Spleen (tissue), 11 donors: ENCODE measurements at regions not wholly inside any gene's neighbourhood (a gene's known extent, or its start where the extent isn't known, plus 50 kb on each side); places are given as distances from the start of the nearest gene placed in this dataset.

Source experiments
- DNase-seq: peaks from one replicate; pipeline ENCODE4 v3.0.0-alpha.2; 2020
- H3K27ac ChIP-seq, 8 donors: fragments of 200-600 bp; sonication (generic) in 7 of 8; 1 replicate in 4 of 8; 2 replicates in 4 of 8; pipeline versions ENCODE4 v1.5.0 to v1.8.0; 2016 to 2021; ENCODE audit warnings: inconsistent platforms in 4 of 8, mild to moderate bottlenecking in 4 of 8, moderate library complexity in 1 of 8
- H3K27me3 ChIP-seq, 7 donors: fragments of 200-600 bp; sonication (generic) in 6 of 7; replicated peaks in 1 of 7; 1 replicate in 4 of 7; 2 replicates in 3 of 7; pipeline versions ENCODE4 v1.5.0 to v1.8.0; 2016 to 2021; ENCODE audit warnings: inconsistent platforms in 3 of 7, mild to moderate bottlenecking in 1 of 7
- H3K36me3 ChIP-seq, 6 donors: fragments of 200-600 bp; sonication (generic) in 5 of 6; 1 replicate in 4 of 6; 2 replicates in 2 of 6; pipeline versions ENCODE4 v1.5.0 to v1.8.0; 2016 to 2021; ENCODE audit warnings: inconsistent platforms in 2 of 6
- H3K4me1 ChIP-seq, 6 donors: fragments of 200-600 bp; sonication (generic) in 5 of 6; 1 replicate in 3 of 6; 2 replicates in 3 of 6; pipeline versions ENCODE4 v1.5.0 to v1.8.0; 2016 to 2021; ENCODE audit warnings: inconsistent platforms in 3 of 6
- H3K4me3 ChIP-seq, 8 donors: fragments of 200-600 bp; sonication (generic) in 7 of 8; 1 replicate in 4 of 8; 2 replicates in 4 of 8; pipeline versions ENCODE4 v1.5.0 to v1.8.0; 2016 to 2021; ENCODE audit warnings: inconsistent platforms in 4 of 8, mild to moderate bottlenecking in 4 of 8, moderate library complexity in 2 of 8
- H3K9me3 ChIP-seq, 8 donors: fragments of 200-600 bp; sonication (generic) in 7 of 8; 1 replicate in 4 of 8; 2 replicates in 4 of 8; pipeline versions ENCODE4 v1.5.0 to v1.8.0; 2016 to 2021; ENCODE audit warnings: inconsistent platforms in 4 of 8
- CTCF ChIP-seq, 11 experiments: fragments of 200-600 bp in 7 of 11; fragments of 450-650 bp in 4 of 11; sonication (generic) in 4 of 11; IDR thresholded peaks in 8 of 11; conservative IDR thresholded peaks in 3 of 11; 1 replicate in 7 of 11; 2 replicates in 4 of 11; pipeline versions ENCODE4 v1.4.0 to v1.8.0; 2016 to 2021; ENCODE audit warnings: antibody characterized with exemption in 11 of 11, inconsistent platforms in 4 of 11, mild to moderate bottlenecking in 1 of 11
- POLR2A ChIP-seq, 3 donors: fragments of 450-650 bp; IDR thresholded peaks; one replicate each; pipeline ENCODE4 v1.5.1; 2017; ENCODE audit warnings: antibody characterized with exemption in 3 of 3, mild to moderate bottlenecking in 1 of 3
- POLR2AphosphoS5 ChIP-seq, 3 donors: sonication (generic); formaldehyde crosslinking; IDR thresholded peaks; one replicate each; pipeline ENCODE4 v1.5.1; 2017; ENCODE audit warnings: antibody characterized with exemption in 3 of 3
- WGBS, 5 donors: extraction: QIAGEN DNeasy Blood & Tissue Kit in 3 of 5; methylation state at CpG; one replicate each; pipeline versions ENCODE4 v1.1.5 to v1.1.7; 2013 to 2018; 5-methylcytosine and 5-hydroxymethylcytosine counted together
- intact Hi-C: fragments of 100-400 bp; cut with DNase I; formaldehyde crosslinking; loops from one replicate; pipeline ENCODE4 v1.15.0; 2023; ENCODE audit warnings: low total_unique reads
- donor health status: healthy with polysubstance abuse.
- donor health status: DM: no; HTN: no; CAD: no; lungs with moderate emphysema.
- donor health status: DM: no; HTN: no; CAD: no.
- donor health status: Bipolar disorder and iron deficiency.
- donor health status: healthy.
- donor health status: DM: no; HTN: no; CAD: no.
- donor health status: DM: yes; HTN: yes; CAD: no.

GRCh38 chr5:87136096-87136495 lies 131.6 kb upstream of the RASA1 start:
- Histone ChIP-seq H3K27me3 (no peaks in the 10 kb centered on the region), H3K36me3 (no peaks in the 10 kb centered on the region), H3K4me3 (no peak overlapping the region), H3K9me3 (peaks cover 0 to 7% (median 0%) of the 10 kb centered on the region in 8 donors), H3K27ac (no peak overlapping the region), H3K4me1 (peaks cover 0 to 24% (median 3%) of the 10 kb centered on the region in 6 donors)
- no peak for TF ChIP-seq POLR2AphosphoS5 (IDR thresholded peaks at IDR 0.05)
- no peak for TF ChIP-seq CTCF (IDR thresholded peaks at IDR 0.05 in 8 of 11, conservative IDR thresholded peaks at IDR 0.05 in 3 of 11)
- no peak for TF ChIP-seq POLR2A (IDR thresholded peaks at IDR 0.05)
- intact Hi-C loops: no loop called here
- no peak for DNase-seq
- 43 to 64% (median 53%) methylated on average over 1 of the region's 1 CpG for WGBS, 5 donors

- intact Hi-C loops: no loop called here
- 93 to 96% (median 95%) methylated on average over 1 of the region's 1 CpG for WGBS, 5 donors
- Histone ChIP-seq H3K4me3 (no peak overlapping the region), H3K36me3 (no peaks in the 10 kb centered on the region), H3K9me3 (peaks cover 0 to 7% (median 0%) of the 10 kb centered on the region in 8 donors), H3K27ac (no peak overlapping the region), H3K27me3 (no peaks in the 10 kb centered on the region), H3K4me1 (peaks cover 0 to 24% (median 3%) of the 10 kb centered on the region in 6 donors)
- TF ChIP-seq POLR2AphosphoS5 (IDR thresholded peaks at IDR 0.05) (no peak), POLR2A (IDR thresholded peaks at IDR 0.05) (no peak), CTCF (IDR thresholded peaks at IDR 0.05 in 8 of 11, conservative IDR thresholded peaks at IDR 0.05 in 3 of 11) (no peak)
- no peak for DNase-seq
Measured at GRCh38 chr5:87136733-87137132, 130.9 kb upstream of the RASA1 start.

- peak; percentile 38 for DNase-seq
- Histone ChIP-seq H3K27ac (no peak overlapping the region), H3K4me1 (peaks cover 0 to 24% (median 3%) of the 10 kb centered on the region in 6 donors), H3K9me3 (peaks cover 0 to 7% (median 0%) of the 10 kb centered on the region in 8 donors), H3K4me3 (no peak overlapping the region), H3K36me3 (no peaks in the 10 kb centered on the region), H3K27me3 (no peaks in the 10 kb centered on the region)
- intact Hi-C loops: no loop called here
- 61 to 77% (median 71%) methylated on average over 3 of the region's 3 CpGs for WGBS, 5 donors
- TF ChIP-seq POLR2A (IDR thresholded peaks at IDR 0.05) (no peak), POLR2AphosphoS5 (IDR thresholded peaks at IDR 0.05) (no peak), CTCF (IDR thresholded peaks at IDR 0.05 in 8 of 11, conservative IDR thresholded peaks at IDR 0.05 in 3 of 11) (no peak)
Measured at GRCh38 chr5:87137283-87137682, 130.4 kb upstream of the RASA1 start.

GRCh38 chr5:87138091-87138805 lies 129.4 kb upstream of the RASA1 start:
- Histone ChIP-seq H3K27ac (no peak overlapping the region), H3K4me1 (peaks cover 0 to 24% (median 3%) of the 10 kb centered on the region in 6 donors), H3K27me3 (no peaks in the 10 kb centered on the region), H3K36me3 (no peaks in the 10 kb centered on the region), H3K9me3 (peaks cover 0 to 7% (median 0%) of the 10 kb centered on the region in 8 donors), H3K4me3 (no peak overlapping the region)
- no peak for DNase-seq
- intact Hi-C loops: no loop called here
- TF ChIP-seq CTCF (IDR thresholded peaks at IDR 0.05 in 8 of 11, conservative IDR thresholded peaks at IDR 0.05 in 3 of 11): no peak
- TF ChIP-seq POLR2AphosphoS5 (IDR thresholded peaks at IDR 0.05): no peak
- TF ChIP-seq POLR2A (IDR thresholded peaks at IDR 0.05): no peak
- 43 to 73% (median 63%) methylated on average over 2 of the region's 2 CpGs for WGBS, 5 donors
